Brain microvascular endothelial cell (primary cell): ENCODE measurements at regions not wholly inside any gene's neighbourhood (a gene's known extent, or its start where the extent isn't known, plus 50 kb on each side); places are given as distances from the start of the nearest gene placed in this dataset.

Experiments used
- DNase-seq: peaks from one replicate; pipeline ENCODE4 v3.0.0-alpha.2; 2020
- H3K27ac ChIP-seq: fragments of 250-450 bp; sonication (Bioruptor Pico); 2 replicates; pipeline ENCODE4 v1.5.1; 2020; ENCODE audit warnings: mild to moderate bottlenecking, moderate library complexity
- H3K27me3 ChIP-seq: fragments of 250-450 bp; sonication (Bioruptor Pico); replicated peaks from 2 replicates; pipeline ENCODE4 v1.5.1; 2020; ENCODE audit warnings: mild to moderate bottlenecking
- H3K36me3 ChIP-seq: fragments of 250-450 bp; sonication (Bioruptor Pico); replicated peaks from 2 replicates; pipeline ENCODE4 v1.5.1; 2020; ENCODE audit warnings: mild to moderate bottlenecking
- H3K4me3 ChIP-seq: 2 replicates; pipeline ENCODE4 v1.5.1; 2011; ENCODE audit warnings: low read depth, mild to moderate bottlenecking, control low read depth, low read length, moderate library complexity
- in situ Hi-C: cut with HindIII; loops from 2 replicates; pipeline ENCODE4 v1.10.0; 2017; ENCODE audit warnings: low sequenced_read_pairs, low pct_ligation_motif_present
- TF ChIP-seq, protein P1 (sequence below): IDR thresholded peaks from 2 replicates; pipeline ENCODE4 v1.5.1; 2011; ENCODE audit warnings: low read depth, mild to moderate bottlenecking, moderate library complexity, low read length, control low read depth, inconsistent platforms; ENCODE audit errors: missing control alignments

DNA sequence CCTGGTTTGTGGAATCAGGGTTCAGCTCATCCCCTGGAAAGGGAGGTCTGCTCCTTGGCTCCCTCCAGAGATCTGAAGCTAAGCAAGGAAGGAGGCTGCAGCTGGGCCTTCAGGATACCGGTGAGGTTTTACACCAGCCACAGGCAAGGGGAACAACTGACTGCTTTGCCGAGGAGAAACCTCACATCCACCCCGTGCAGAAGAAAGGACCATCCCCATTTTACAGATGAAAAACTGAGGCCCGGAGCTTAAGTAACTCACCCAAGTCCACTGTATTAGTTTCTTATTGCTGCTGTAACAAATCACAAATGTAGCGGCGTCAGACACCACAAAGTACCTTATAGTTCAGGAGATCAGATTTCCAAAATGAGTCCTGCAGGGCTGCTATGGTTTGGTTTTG lies 173.7 kb downstream of the MN1 start:
- Histone ChIP-seq H3K27me3 (no peaks in the 10 kb centered on the region), H3K4me3 (no peak overlapping the region), H3K27ac (no peak overlapping the region), H3K36me3 (no peaks in the 10 kb centered on the region)
- TF ChIP-seq, protein P1, sequence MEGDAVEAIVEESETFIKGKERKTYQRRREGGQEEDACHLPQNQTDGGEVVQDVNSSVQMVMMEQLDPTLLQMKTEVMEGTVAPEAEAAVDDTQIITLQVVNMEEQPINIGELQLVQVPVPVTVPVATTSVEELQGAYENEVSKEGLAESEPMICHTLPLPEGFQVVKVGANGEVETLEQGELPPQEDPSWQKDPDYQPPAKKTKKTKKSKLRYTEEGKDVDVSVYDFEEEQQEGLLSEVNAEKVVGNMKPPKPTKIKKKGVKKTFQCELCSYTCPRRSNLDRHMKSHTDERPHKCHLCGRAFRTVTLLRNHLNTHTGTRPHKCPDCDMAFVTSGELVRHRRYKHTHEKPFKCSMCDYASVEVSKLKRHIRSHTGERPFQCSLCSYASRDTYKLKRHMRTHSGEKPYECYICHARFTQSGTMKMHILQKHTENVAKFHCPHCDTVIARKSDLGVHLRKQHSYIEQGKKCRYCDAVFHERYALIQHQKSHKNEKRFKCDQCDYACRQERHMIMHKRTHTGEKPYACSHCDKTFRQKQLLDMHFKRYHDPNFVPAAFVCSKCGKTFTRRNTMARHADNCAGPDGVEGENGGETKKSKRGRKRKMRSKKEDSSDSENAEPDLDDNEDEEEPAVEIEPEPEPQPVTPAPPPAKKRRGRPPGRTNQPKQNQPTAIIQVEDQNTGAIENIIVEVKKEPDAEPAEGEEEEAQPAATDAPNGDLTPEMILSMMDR, result no peak
- DNase-seq, result no peak
- in situ Hi-C loops, result no loop called here

DNA sequence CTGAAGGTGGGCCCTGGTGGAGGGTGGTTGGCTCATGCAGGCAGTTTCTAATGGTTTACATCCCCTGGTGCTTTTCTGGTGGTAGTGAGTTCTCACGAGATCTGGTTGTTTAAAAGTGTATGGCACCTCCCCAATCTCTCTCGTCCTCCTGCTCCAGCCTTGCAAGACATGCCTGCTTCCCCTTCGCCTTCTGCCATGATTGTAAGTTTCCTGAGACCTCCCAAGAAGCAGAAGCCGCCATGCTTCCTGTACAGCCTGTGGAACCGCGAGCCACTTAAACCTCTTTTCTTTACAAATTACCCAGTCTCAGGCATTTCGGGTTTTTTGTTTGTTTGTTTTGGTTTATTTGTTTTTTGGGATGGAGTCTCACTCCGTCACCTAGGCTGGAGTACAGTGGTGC lies 173.2 kb downstream of the MN1 start:
- no peak for DNase-seq
- Histone ChIP-seq H3K27me3 (no peaks in the 10 kb centered on the region), H3K27ac (no peak overlapping the region), H3K36me3 (no peaks in the 10 kb centered on the region), H3K4me3 (no peak overlapping the region)
- in situ Hi-C loops, result no loop called here
- TF ChIP-seq, protein P1, result no peak

DNA sequence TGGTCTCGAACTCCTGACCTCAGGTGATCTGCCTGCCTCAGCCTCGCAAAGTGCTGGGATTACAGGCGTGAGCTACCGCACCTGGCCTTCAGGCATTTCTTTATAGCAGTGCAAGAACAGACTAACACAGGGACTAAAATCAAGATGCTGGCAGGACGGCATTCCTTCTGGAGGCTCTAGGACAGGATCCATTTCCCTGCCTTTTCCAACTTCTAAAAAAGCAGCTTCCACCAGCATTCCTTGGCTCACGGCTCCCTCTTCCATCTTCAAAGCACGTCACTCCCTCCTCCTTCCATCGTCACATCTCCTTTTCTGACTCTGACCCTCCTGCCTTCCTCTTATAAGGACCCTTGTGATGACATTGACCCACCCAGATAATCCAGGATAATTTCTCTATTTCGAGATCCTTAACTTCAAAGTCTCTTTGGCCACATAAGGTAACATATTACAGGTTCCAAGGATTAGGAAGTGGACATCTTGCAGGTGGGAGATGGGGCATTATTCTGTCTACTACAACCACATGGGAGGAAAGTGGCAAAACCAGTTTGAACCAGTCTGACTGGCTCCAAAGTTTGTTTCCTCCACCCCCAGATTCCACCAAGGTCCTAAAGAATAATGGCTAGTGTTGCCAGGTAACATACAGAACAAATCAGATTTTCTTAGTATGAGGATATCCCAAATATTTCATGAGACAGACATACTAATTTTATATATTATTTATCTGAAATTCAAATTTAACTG lies 172.5 kb downstream of the MN1 start:
- TF ChIP-seq, protein P1, result no peak
- Histone ChIP-seq H3K4me3 (no peak overlapping the region), H3K27ac (no peak overlapping the region), H3K27me3 (no peaks in the 10 kb centered on the region), H3K36me3 (no peaks in the 10 kb centered on the region)
- DNase-seq, result no peak
- in situ Hi-C loops, result no loop called here

DNA sequence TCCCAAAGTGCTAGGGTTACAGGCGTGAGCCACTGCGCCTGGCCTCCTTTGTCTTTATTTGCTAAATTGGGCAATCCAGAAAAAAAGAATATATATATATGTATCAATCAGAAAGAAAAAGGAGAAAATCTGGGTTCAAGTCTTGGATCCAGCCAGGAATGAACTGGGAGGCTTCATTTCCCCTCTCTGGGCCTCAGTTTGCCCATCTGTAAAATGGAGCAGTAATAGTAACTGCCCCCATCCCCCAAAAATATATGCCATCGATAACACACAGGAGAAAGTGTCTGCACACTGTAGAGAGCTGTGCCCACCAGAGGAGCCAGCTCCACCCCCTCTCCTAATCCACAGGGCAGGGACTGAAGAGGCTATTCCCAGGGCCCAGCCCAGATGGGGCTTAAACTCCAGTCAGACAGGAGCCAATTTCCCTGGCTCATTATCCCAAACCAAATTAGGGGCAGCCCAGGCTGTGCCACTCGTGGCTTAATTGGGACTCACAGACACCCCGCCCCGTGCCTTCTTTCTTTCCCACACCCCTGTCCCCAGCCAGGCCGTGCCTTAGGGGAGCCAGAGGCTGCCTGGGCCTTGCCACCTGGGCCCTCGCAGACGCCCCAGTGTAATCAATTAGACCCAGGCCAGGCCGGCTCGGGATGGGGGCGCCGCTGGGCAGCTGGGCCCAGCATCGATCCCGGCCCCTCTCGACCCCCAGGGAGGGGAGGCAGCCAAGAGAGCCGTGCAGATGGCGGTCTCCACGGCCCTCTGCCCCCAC lies 171.5 kb downstream of the MN1 start:
- no peaks in the 10 kb centered on the region for H3K36me3 ChIP-seq
- no peaks in the 10 kb centered on the region for H3K27me3 ChIP-seq
- no peak overlapping the region for H3K27ac ChIP-seq
- in situ Hi-C loops, result no loop called here
- TF ChIP-seq, protein P1, result no peak
- H3K4me3 ChIP-seq, result no peak overlapping the region
- no peak for DNase-seq

DNA sequence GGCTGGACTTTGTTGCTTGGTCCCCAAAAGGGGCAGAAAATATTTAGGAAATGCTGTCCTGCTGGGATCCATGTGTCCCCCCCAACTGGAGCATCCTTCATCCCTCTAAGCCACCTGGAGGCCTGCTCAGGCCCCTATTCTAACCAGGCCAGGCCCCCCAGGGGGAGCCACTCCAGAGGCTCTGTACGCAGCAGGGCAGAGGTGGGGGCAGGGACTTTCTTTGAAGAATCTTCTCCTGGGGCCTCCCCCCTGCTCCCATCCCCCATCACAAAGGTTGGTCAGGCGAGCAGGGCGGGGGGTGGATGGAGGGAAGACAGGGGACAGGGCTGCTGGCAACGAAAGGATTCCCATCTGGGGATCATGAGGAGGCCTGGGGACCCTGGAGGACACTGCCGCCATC lies 170.8 kb downstream of the MN1 start:
- H3K36me3 ChIP-seq, result no peaks in the 10 kb centered on the region
- no peak for DNase-seq
- no peak overlapping the region for H3K4me3 ChIP-seq
- H3K27ac ChIP-seq, result no peak overlapping the region
- in situ Hi-C loops, result no loop called here
- TF ChIP-seq, protein P1, result no peak
- no peaks in the 10 kb centered on the region for H3K27me3 ChIP-seq

DNA sequence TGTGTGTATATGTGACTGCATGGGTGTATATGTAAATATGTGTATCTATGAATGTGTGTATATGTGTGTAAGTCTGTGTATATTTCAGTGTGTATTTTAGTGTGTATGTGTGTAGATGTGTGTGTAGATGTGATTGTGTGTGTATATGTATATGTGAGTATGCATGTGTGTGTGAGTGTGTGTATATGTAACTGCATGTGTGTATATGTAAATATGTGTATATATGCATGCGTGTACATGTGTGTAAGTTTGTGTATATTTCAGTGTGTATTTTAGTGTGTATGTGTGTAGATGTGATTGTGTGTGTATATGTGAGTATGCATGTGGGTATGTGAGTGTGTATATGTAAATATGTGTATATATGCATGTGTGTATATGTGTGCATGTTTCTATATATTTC lies 169.9 kb downstream of the MN1 start:
- in situ Hi-C loops, result no loop called here
- peaks cover 3% of the 10 kb centered on the region for H3K27me3 ChIP-seq
- TF ChIP-seq, protein P1, result no peak

More for the DNA sequence above, 169.9 kb downstream of the MN1 start:
- no peak overlapping the region for H3K27ac ChIP-seq
- no peaks in the 10 kb centered on the region for H3K36me3 ChIP-seq
- no peak overlapping the region for H3K4me3 ChIP-seq
- no peak for DNase-seq
